H9 (cell line): ENCODE measurements at regions not wholly inside any gene's neighbourhood (a gene's known extent, or its start where the extent isn't known, plus 50 kb on each side); places are given as distances from the start of the nearest gene placed in this dataset.

Experiments
- DNase-seq: peaks from one replicate; pipeline ENCODE4 v3.0.0-alpha.2; 2017
- H2AFZ ChIP-seq: one replicate; pipeline ENCODE4 v1.6.1; 2013; ENCODE audit warnings: mild to moderate bottlenecking, low read length, control low read depth, moderate library complexity
- H2AK5ac ChIP-seq: 2 replicates; pipeline ENCODE4 v1.6.1; 2013; ENCODE audit warnings: low read length, control low read depth, mixed read lengths; ENCODE audit not compliant: insufficient read length
- H2BK120ac ChIP-seq: one replicate; pipeline ENCODE4 v1.6.1; 2013; ENCODE audit warnings: low read depth, mild to moderate bottlenecking, low read length, control low read depth, inconsistent platforms; ENCODE audit not compliant: poor library complexity, severe bottlenecking
- H2BK12ac ChIP-seq: 2 replicates; pipeline ENCODE4 v1.6.1; 2013; ENCODE audit warnings: low read length, control low read depth, mixed read lengths, low read depth; ENCODE audit not compliant: insufficient read length
- H2BK15ac ChIP-seq: 2 replicates; pipeline ENCODE4 v1.6.1; 2013; ENCODE audit warnings: low read depth, low read length, control low read depth
- H2BK20ac ChIP-seq: one replicate; pipeline ENCODE4 v1.6.1; 2013; ENCODE audit warnings: low read depth, mild to moderate bottlenecking, low read length, control low read depth, inconsistent platforms; ENCODE audit not compliant: poor library complexity, severe bottlenecking
- H2BK5ac ChIP-seq: 2 replicates; pipeline ENCODE4 v1.6.1; 2013; ENCODE audit warnings: low read length, control low read depth, mixed read lengths; ENCODE audit not compliant: insufficient read length
- H3K14ac ChIP-seq: 2 replicates; pipeline ENCODE4 v1.6.1; 2013; ENCODE audit warnings: low read length, control low read depth; ENCODE audit not compliant: insufficient read depth
- H3K18ac ChIP-seq: 2 replicates; pipeline ENCODE4 v1.6.1; 2013; ENCODE audit warnings: low read depth, mild to moderate bottlenecking, mixed read lengths, low read length, control low read depth; ENCODE audit not compliant: insufficient read length
- H3K23ac ChIP-seq: 2 replicates; pipeline ENCODE4 v1.6.1; 2013; ENCODE audit warnings: low read length, control low read depth, mixed read lengths, low read depth; ENCODE audit not compliant: insufficient read length
- H3K23me2 ChIP-seq: 2 replicates; pipeline ENCODE4 v1.6.1; 2013; ENCODE audit warnings: low read depth, mild to moderate bottlenecking, mixed read lengths, low read length, control low read depth; ENCODE audit not compliant: insufficient read length, poor library complexity, severe bottlenecking
- H3K27ac ChIP-seq: 2 replicates; pipeline ENCODE4 v1.5.1; 2013; ENCODE audit warnings: low read length, control low read depth, mixed read lengths, low read depth; ENCODE audit not compliant: insufficient read length
- H3K27me3 ChIP-seq: 2 replicates; pipeline ENCODE4 v1.6.1; 2013; ENCODE audit warnings: low read length, control low read depth, inconsistent platforms; ENCODE audit not compliant: insufficient read depth
- H3K4ac ChIP-seq: 2 replicates; pipeline ENCODE4 v1.6.1; 2013; ENCODE audit warnings: low read depth, mild to moderate bottlenecking, control low read depth, inconsistent platforms, low read length, moderate library complexity
- H3K4me1 ChIP-seq: 2 replicates; pipeline ENCODE4 v1.6.1; 2013; ENCODE audit warnings: low read length, control low read depth, inconsistent platforms; ENCODE audit not compliant: insufficient read depth
- H3K4me2 ChIP-seq: 2 replicates; pipeline ENCODE4 v1.6.1; 2013; ENCODE audit warnings: low read length, control low read depth, mixed read lengths; ENCODE audit not compliant: insufficient read length, insufficient read depth
- H3K56ac ChIP-seq: 2 replicates; pipeline ENCODE4 v1.6.1; 2013; ENCODE audit warnings: low read depth, mild to moderate bottlenecking, mixed read lengths, low read length, control low read depth; ENCODE audit not compliant: insufficient read length
- H3K79me1 ChIP-seq: 2 replicates; pipeline ENCODE4 v1.6.1; 2013; ENCODE audit warnings: low read depth, mild to moderate bottlenecking, moderate library complexity, low read length, control low read depth, inconsistent platforms; ENCODE audit not compliant: insufficient read depth, poor library complexity, severe bottlenecking
- H3K79me2 ChIP-seq: 2 replicates; pipeline ENCODE4 v1.6.1; 2013; ENCODE audit warnings: low read length, control low read depth, inconsistent platforms; ENCODE audit not compliant: insufficient read depth
- H3K9ac ChIP-seq: 2 replicates; pipeline ENCODE4 v1.6.1; 2013; ENCODE audit warnings: low read length, control low read depth, mixed read lengths; ENCODE audit not compliant: insufficient read length; ENCODE audit errors: extremely low read depth
- H3K9me3 ChIP-seq: one replicate; pipeline ENCODE4 v1.6.1; 2013; ENCODE audit warnings: low read depth, low read length, inconsistent platforms; ENCODE audit not compliant: control insufficient read depth
- H3T11ph ChIP-seq: one replicate; pipeline ENCODE4 v1.6.1; 2013; ENCODE audit warnings: mild to moderate bottlenecking, low read length, control low read depth, inconsistent platforms
- H4K20me1 ChIP-seq: one replicate; pipeline ENCODE4 v1.6.1; 2013; ENCODE audit not compliant: control insufficient read depth, insufficient read length, insufficient read depth
- H4K5ac ChIP-seq: 2 replicates; pipeline ENCODE4 v1.6.1; 2013; ENCODE audit warnings: low read depth, mild to moderate bottlenecking, mixed read lengths, low read length, control low read depth; ENCODE audit not compliant: insufficient read length
- H4K8ac ChIP-seq: replicated peaks from 2 replicates; pipeline ENCODE4 v1.6.1; 2013; ENCODE audit warnings: low read length, control low read depth, mixed read lengths, low read depth; ENCODE audit not compliant: insufficient read length
- H4K91ac ChIP-seq: 2 replicates; pipeline ENCODE4 v1.6.1; 2013; ENCODE audit warnings: low read depth, mild to moderate bottlenecking, moderate library complexity, mixed read lengths, low read length, control low read depth; ENCODE audit not compliant: insufficient read length
- H3K27ac Mint-ChIP-seq, 3 experiments: 2 replicates in 2 of 3; 3 replicates in 1 of 3; pipeline ENCODE4 v1.8.0; 2020 to 2021; ENCODE audit warnings: mixed read lengths in 3 of 3, mild to moderate bottlenecking in 1 of 3, moderate library complexity in 1 of 3
- H3K27me3 Mint-ChIP-seq: 2 replicates; pipeline ENCODE4 v1.8.0; 2021; ENCODE audit warnings: low read depth, mild to moderate bottlenecking, moderate library complexity, mixed read lengths
- H3K36me3 Mint-ChIP-seq, 3 experiments: 2 replicates in 2 of 3; 3 replicates in 1 of 3; pipeline ENCODE4 v1.8.0; 2020 to 2021; ENCODE audit warnings: low read depth in 3 of 3, mixed read lengths in 3 of 3; ENCODE audit not compliant: insufficient read depth in 1 of 3
- H3K4me1 Mint-ChIP-seq, 2 experiments: 2 replicates each; pipeline ENCODE4 v1.8.0; 2020; ENCODE audit warnings: mixed read lengths in 2 of 2
- H3K4me3 Mint-ChIP-seq, 2 experiments: 2 replicates in 1 of 2; 3 replicates in 1 of 2; pipeline ENCODE4 v1.8.0; 2020 to 2021; ENCODE audit warnings: mild to moderate bottlenecking in 2 of 2, mixed read lengths in 2 of 2, moderate library complexity in 1 of 2
- H3K9me3 Mint-ChIP-seq, 2 experiments: 2 replicates in 1 of 2; 3 replicates in 1 of 2; pipeline ENCODE4 v1.8.0; 2020; ENCODE audit warnings: mild to moderate bottlenecking in 2 of 2, mixed read lengths in 2 of 2, moderate library complexity in 1 of 2
- CTCF ChIP-seq: fragments of 200-600 bp; sonication (generic); conservative IDR thresholded peaks from 3 replicates; pipeline ENCODE4 v1.8.0; 2021; ENCODE audit warnings: antibody characterized with exemption, mild to moderate bottlenecking
- WGBS: extraction: QIAGEN DNeasy Blood & Tissue Kit; methylation state at CpG from one replicate; pipeline ENCODE4 v1.1.7; 2013; ENCODE audit warnings: missing lambda C conversion rate, low lambda C conversion rate, mixed read lengths; ENCODE audit not compliant: insufficient read length; ENCODE audit errors: extremely low coverage; 5-methylcytosine and 5-hydroxymethylcytosine counted together

DNA sequence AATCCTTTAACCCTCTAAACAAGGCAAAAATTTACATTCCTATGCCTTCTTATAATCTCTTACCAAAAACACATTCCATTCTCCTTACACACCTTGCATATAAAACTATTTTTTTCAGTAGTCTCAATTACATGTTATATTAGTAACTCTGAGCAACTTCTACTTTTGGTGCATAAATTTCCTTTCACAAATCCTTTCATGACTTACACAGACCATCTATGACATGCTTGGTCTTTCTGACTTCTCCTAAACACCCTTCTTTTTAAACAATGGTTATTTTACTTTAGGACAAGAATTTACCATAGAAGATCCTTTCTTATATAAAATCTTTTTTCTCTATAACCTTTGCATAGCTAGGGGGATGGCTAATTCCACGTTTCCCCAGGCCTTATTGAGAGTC lies 208.0 kb upstream of the ARRDC3 start:
- H4K20me1 ChIP-seq: no peaks in the 10 kb centered on the region
- H3K4me1 Mint-ChIP-seq: no peaks in the 10 kb centered on the region
- H3K79me1 ChIP-seq: no peaks in the 10 kb centered on the region

More for the DNA sequence above, 208.0 kb upstream of the ARRDC3 start:
- Mint-ChIP-seq H3K27me3 (no peaks in the 10 kb centered on the region; the same call in 1 of the 2 replicates), H3K9me3 (peaks cover 49 to 60% of the 10 kb centered on the region in 2 experiments), H3K36me3 (peaks cover 16 to 38% (median 28%) of the 10 kb centered on the region in 3 experiments), H3K4me3 (no peak overlapping the region), H3K27ac (no peak overlapping the region)
- H3T11ph ChIP-seq: no peak overlapping the region
- no CpG with 5 or more reads among the region's 1 CpG for WGBS
- H3K4me2 ChIP-seq: no peak overlapping the region
- H3K4ac ChIP-seq: no peak overlapping the region
- H2BK12ac ChIP-seq: no peak overlapping the region
- H2AFZ ChIP-seq: no peak overlapping the region
- H3K14ac ChIP-seq: no peak overlapping the region
- no peak overlapping the region for H2AK5ac ChIP-seq
- H3K9me3 ChIP-seq: peaks cover 6% of the 10 kb centered on the region
- H2BK120ac ChIP-seq: no peak overlapping the region
- H3K23me2 ChIP-seq: no peaks in the 10 kb centered on the region
- H3K27me3 ChIP-seq: no peaks in the 10 kb centered on the region
- no peak overlapping the region for H3K27ac ChIP-seq
- H4K8ac ChIP-seq: no peak overlapping the region
- H3K18ac ChIP-seq: no peak overlapping the region
- no peak overlapping the region for H4K91ac ChIP-seq
- H2BK20ac ChIP-seq: no peak overlapping the region
- no peak for DNase-seq
- no peak overlapping the region for H3K9ac ChIP-seq
- H3K56ac ChIP-seq: no peak overlapping the region
- H2BK5ac ChIP-seq: no peak overlapping the region
- H4K5ac ChIP-seq: no peak overlapping the region
- H3K23ac ChIP-seq: no peak overlapping the region
- no peaks in the 10 kb centered on the region for H3K79me2 ChIP-seq
- no peaks in the 10 kb centered on the region for H3K4me1 ChIP-seq
- H2BK15ac ChIP-seq: no peak overlapping the region
- no peak for TF ChIP-seq CTCF
